ENCODE measurements at regions not wholly inside any gene's neighbourhood (a gene's known extent, or its start where the extent isn't known, plus 50 kb on each side); places are given as distances from the start of the nearest gene placed in this dataset.
"Not testable (repeated sequence)": the region's sequence is repeated elsewhere in the genome, so short reads cannot be mapped to it uniquely, and the experiment has no call there.

- H3K4me3 Mint-ChIP-seq, result no peak overlapping the region
- ChIA-PET POLR2A (no interaction called here), CTCF (no interaction called here)
- no peak for ATAC-seq (replicated peaks in 1 of 4)
- no peaks in the 10 kb centered on the region for H3K36me3 ChIP-seq (ENCODE audit: control insufficient read depth in 2 of 2, extremely low read depth in 1 of 2, insufficient read depth in 1 of 2, low read length in 1 of 2)
- no peaks in the 10 kb centered on the region for H3K4me1 ChIP-seq (ENCODE audit: control insufficient read depth in 1 of 2, extremely low read depth in 1 of 2, insufficient read depth in 2 of 2, low read length in 2 of 2)
- H3K27me3 Mint-ChIP-seq, result peaks cover 0 to 14% of the 10 kb centered on the region in 2 donors
- no peaks in the 10 kb centered on the region for H3K4me1 Mint-ChIP-seq
- no peak overlapping the region for H3K27ac Mint-ChIP-seq
- H3K4me3 ChIP-seq (ENCODE audit: control insufficient read depth in 1 of 2, extremely low read depth in 1 of 2, low read length in 1 of 2), result no peak overlapping the region
- H3K9me3 Mint-ChIP-seq, result no peaks in the 10 kb centered on the region
- no peak overlapping the region for H3K27ac ChIP-seq (ENCODE audit: low read length)
- H3K27me3 ChIP-seq (replicated peaks in 1 of 2; ENCODE audit: control insufficient read depth in 2 of 2, extremely low read depth in 1 of 2, insufficient read depth in 2 of 2, low read length in 1 of 2), result no peaks in the 10 kb centered on the region
- DNase-seq, result no peak
- no peaks in the 10 kb centered on the region for H3K36me3 Mint-ChIP-seq
- no CpG with 5 or more reads among the region's 4 CpGs for whole genome bisulfite sequencing (ENCODE audit: insufficient coverage)
- no peaks in the 10 kb centered on the region for H3K9me3 ChIP-seq
These were observed 79.0 kb downstream of the SOX3 start for GRCh38 chrX:140425712-140426395.

- Histone ChIP-seq H3K36me3 (ENCODE audit: control insufficient read depth in 2 of 2, extremely low read depth in 1 of 2, insufficient read depth in 1 of 2, low read length in 1 of 2) (no peaks in the 10 kb centered on the region), H3K27me3 (replicated peaks in 1 of 2; ENCODE audit: control insufficient read depth in 2 of 2, extremely low read depth in 1 of 2, insufficient read depth in 2 of 2, low read length in 1 of 2) (no peaks in the 10 kb centered on the region), H3K9me3 (no peaks in the 10 kb centered on the region), H3K4me3 (ENCODE audit: control insufficient read depth in 1 of 2, extremely low read depth in 1 of 2, low read length in 1 of 2) (no peak overlapping the region), H3K4me1 (ENCODE audit: control insufficient read depth in 1 of 2, extremely low read depth in 1 of 2, insufficient read depth in 2 of 2, low read length in 2 of 2) (no peaks in the 10 kb centered on the region), H3K27ac (ENCODE audit: low read length) (no peak overlapping the region)
- no peaks in the 10 kb centered on the region for H3K36me3 Mint-ChIP-seq
- no peak overlapping the region for H3K4me3 Mint-ChIP-seq
- peaks cover 0 to 8% of the 10 kb centered on the region in 2 donors for H3K27me3 Mint-ChIP-seq
- ChIA-PET CTCF (no interaction called here), POLR2A (no interaction called here)
- H3K27ac Mint-ChIP-seq, result no peak overlapping the region
- H3K4me1 Mint-ChIP-seq, result no peaks in the 10 kb centered on the region
- ATAC-seq (replicated peaks in 1 of 4) (no peak), DNase-seq (no peak)
- H3K9me3 Mint-ChIP-seq, result no peaks in the 10 kb centered on the region
These were observed 82.4 kb downstream of the SOX3 start for GRCh38 chrX:140422501-140422900.

GRCh38 chrX:140402131-140402530 lies 102.7 kb downstream of the SOX3 start:
- POLR2A ChIA-PET; CTCF ChIA-PET; H3K9me3 ChIP-seq; H3K36me3 Mint-ChIP-seq; ATAC-seq (replicated peaks in 1 of 4); H3K27me3 ChIP-seq (replicated peaks in 1 of 2; ENCODE audit: control insufficient read depth in 2 of 2, extremely low read depth in 1 of 2, insufficient read depth in 2 of 2, low read length in 1 of 2); H3K4me1 Mint-ChIP-seq; H3K27me3 Mint-ChIP-seq; H3K4me1 ChIP-seq (ENCODE audit: control insufficient read depth in 1 of 2, extremely low read depth in 1 of 2, insufficient read depth in 2 of 2, low read length in 2 of 2); H3K36me3 ChIP-seq (ENCODE audit: control insufficient read depth in 2 of 2, extremely low read depth in 1 of 2, insufficient read depth in 1 of 2, low read length in 1 of 2); H3K27ac Mint-ChIP-seq; H3K4me3 Mint-ChIP-seq; DNase-seq; H3K4me3 ChIP-seq (ENCODE audit: control insufficient read depth in 1 of 2, extremely low read depth in 1 of 2, low read length in 1 of 2); H3K27ac ChIP-seq (ENCODE audit: low read length): not testable (repeated sequence)
- peaks cover 13 to 26% (median 24%) of the 10 kb centered on the region in 3 donors for H3K9me3 Mint-ChIP-seq
- WGBS (ENCODE audit: insufficient coverage), result no CpG with 5 or more reads among the region's 1 CpG

- ATAC-seq (replicated peaks in 1 of 4); H3K36me3 ChIP-seq (ENCODE audit: control insufficient read depth in 2 of 2, extremely low read depth in 1 of 2, insufficient read depth in 1 of 2, low read length in 1 of 2); H3K4me1 Mint-ChIP-seq; H3K27me3 ChIP-seq (replicated peaks in 1 of 2; ENCODE audit: control insufficient read depth in 2 of 2, extremely low read depth in 1 of 2, insufficient read depth in 2 of 2, low read length in 1 of 2); H3K36me3 Mint-ChIP-seq; H3K9me3 ChIP-seq; H3K27ac ChIP-seq (ENCODE audit: low read length); H3K9me3 Mint-ChIP-seq; H3K27ac Mint-ChIP-seq; H3K4me3 ChIP-seq (ENCODE audit: control insufficient read depth in 1 of 2, extremely low read depth in 1 of 2, low read length in 1 of 2); H3K4me1 ChIP-seq (ENCODE audit: control insufficient read depth in 1 of 2, extremely low read depth in 1 of 2, insufficient read depth in 2 of 2, low read length in 2 of 2); H3K4me3 Mint-ChIP-seq; H3K27me3 Mint-ChIP-seq; POLR2A ChIA-PET; DNase-seq; CTCF ChIA-PET: not testable (repeated sequence)
These were observed 108.5 kb downstream of the SOX3 start for GRCh38 chrX:140396326-140396725.

- H3K4me1 Mint-ChIP-seq, result no peaks in the 10 kb centered on the region
- no peaks in the 10 kb centered on the region for H3K36me3 Mint-ChIP-seq
These were observed 111.4 kb downstream of the SOX3 start for GRCh38 chrX:140393507-140393906.

GRCh38 chrX:140391313-140391712 lies 113.6 kb downstream of the SOX3 start:
- Histone ChIP-seq H3K9me3 (no peaks in the 10 kb centered on the region), H3K4me1 (ENCODE audit: control insufficient read depth in 1 of 2, extremely low read depth in 1 of 2, insufficient read depth in 2 of 2, low read length in 2 of 2) (no peaks in the 10 kb centered on the region), H3K36me3 (ENCODE audit: control insufficient read depth in 2 of 2, extremely low read depth in 1 of 2, insufficient read depth in 1 of 2, low read length in 1 of 2) (no peaks in the 10 kb centered on the region), H3K4me3 (ENCODE audit: control insufficient read depth in 1 of 2, extremely low read depth in 1 of 2, low read length in 1 of 2) (no peak overlapping the region), H3K27ac (ENCODE audit: low read length) (no peak overlapping the region), H3K27me3 (replicated peaks in 1 of 2; ENCODE audit: control insufficient read depth in 2 of 2, extremely low read depth in 1 of 2, insufficient read depth in 2 of 2, low read length in 1 of 2) (no peaks in the 10 kb centered on the region)
- Mint-ChIP-seq H3K27me3 (peaks cover 0 to 3% of the 10 kb centered on the region in 2 donors), H3K4me3 (no peak overlapping the region), H3K4me1 (no peaks in the 10 kb centered on the region), H3K9me3 (no peaks in the 10 kb centered on the region), H3K36me3 (no peaks in the 10 kb centered on the region), H3K27ac (no peak overlapping the region)
- ATAC-seq (replicated peaks in 1 of 4) (no peak), DNase-seq (no peak)
- ChIA-PET CTCF (no interaction called here), POLR2A (no interaction called here)
- no CpG with 5 or more reads among the region's 3 CpGs for WGBS (ENCODE audit: insufficient coverage)

More at GRCh38 chrX:140393507-140393906, 111.4 kb downstream of the SOX3 start:
- CTCF ChIA-PET, result no interaction called here
- Histone ChIP-seq H3K9me3 (no peaks in the 10 kb centered on the region), H3K27me3 (replicated peaks in 1 of 2; ENCODE audit: control insufficient read depth in 2 of 2, extremely low read depth in 1 of 2, insufficient read depth in 2 of 2, low read length in 1 of 2) (no peaks in the 10 kb centered on the region), H3K27ac (ENCODE audit: low read length) (no peak overlapping the region), H3K4me1 (ENCODE audit: control insufficient read depth in 1 of 2, extremely low read depth in 1 of 2, insufficient read depth in 2 of 2, low read length in 2 of 2) (no peaks in the 10 kb centered on the region), H3K4me3 (ENCODE audit: control insufficient read depth in 1 of 2, extremely low read depth in 1 of 2, low read length in 1 of 2) (no peak overlapping the region), H3K36me3 (ENCODE audit: control insufficient read depth in 2 of 2, extremely low read depth in 1 of 2, insufficient read depth in 1 of 2, low read length in 1 of 2) (no peaks in the 10 kb centered on the region)
- H3K9me3 Mint-ChIP-seq, result no peaks in the 10 kb centered on the region
- no peak overlapping the region for H3K27ac Mint-ChIP-seq
- no peak for DNase-seq
- ATAC-seq (replicated peaks in 1 of 4), result no peak
- no peak overlapping the region for H3K4me3 Mint-ChIP-seq
- POLR2A ChIA-PET, result no interaction called here
- H3K27me3 Mint-ChIP-seq, result peaks cover 0 to 3% of the 10 kb centered on the region in 2 donors

- no peaks in the 10 kb centered on the region for H3K4me1 ChIP-seq (ENCODE audit: control insufficient read depth in 1 of 2, extremely low read depth in 1 of 2, insufficient read depth in 2 of 2, low read length in 2 of 2)
- H3K27ac ChIP-seq (ENCODE audit: low read length), result no peak overlapping the region
- no peaks in the 10 kb centered on the region for H3K36me3 Mint-ChIP-seq
- H3K9me3 Mint-ChIP-seq, result no peaks in the 10 kb centered on the region
- H3K4me3 Mint-ChIP-seq, result no peak overlapping the region
- ATAC-seq (replicated peaks in 1 of 4) (no peak), DNase-seq (no peak)
- H3K4me3 ChIP-seq (ENCODE audit: control insufficient read depth in 1 of 2, extremely low read depth in 1 of 2, low read length in 1 of 2), result no peak overlapping the region
- ChIA-PET POLR2A (no interaction called here), CTCF (no interaction called here)
- no peaks in the 10 kb centered on the region for H3K4me1 Mint-ChIP-seq
- 100% methylated on average over 1 of the region's 3 CpGs for WGBS (ENCODE audit: insufficient coverage)
- no peak overlapping the region for H3K27ac Mint-ChIP-seq
- no peaks in the 10 kb centered on the region for H3K27me3 ChIP-seq (replicated peaks in 1 of 2; ENCODE audit: control insufficient read depth in 2 of 2, extremely low read depth in 1 of 2, insufficient read depth in 2 of 2, low read length in 1 of 2)
- peaks cover 0 to 9% of the 10 kb centered on the region in 2 donors for H3K27me3 Mint-ChIP-seq
- H3K36me3 ChIP-seq (ENCODE audit: control insufficient read depth in 2 of 2, extremely low read depth in 1 of 2, insufficient read depth in 1 of 2, low read length in 1 of 2), result no peaks in the 10 kb centered on the region
- H3K9me3 ChIP-seq, result no peaks in the 10 kb centered on the region
These were observed 115.5 kb downstream of the SOX3 start for GRCh38 chrX:140389331-140389730.

Measured in T-cell (primary cell).